Adrenal gland (tissue), 9 donors: ENCODE measurements at regions not wholly inside any gene's neighbourhood (a gene's known extent, or its start where the extent isn't known, plus 50 kb on each side); places are given as distances from the start of the nearest gene placed in this dataset.

Source experiments
- DNase-seq, 7 donors: peaks; one replicate each; pipeline ENCODE4 v3.0.0-alpha.2; 2019 to 2020
- H3K27ac ChIP-seq, 5 donors: fragments of 200-600 bp; sonication (generic) in 4 of 5; 1 replicate in 3 of 5; 2 replicates in 2 of 5; pipeline versions ENCODE4 v1.5.1 to v1.8.0; 2016 to 2020; ENCODE audit warnings: mild to moderate bottlenecking in 1 of 5
- H3K27me3 ChIP-seq: fragments of 200-600 bp; 2 replicates; pipeline ENCODE4 v1.8.0; 2021
- H3K36me3 ChIP-seq, 2 donors: fragments of 200-600 bp; replicated peaks in 1 of 2; 1 replicate in 1 of 2; 2 replicates in 1 of 2; pipeline versions ENCODE4 v1.5.1 to v1.8.0; 2018 to 2022
- H3K4me1 ChIP-seq, 2 donors: fragments of 200-600 bp; replicated peaks in 1 of 2; 1 replicate in 1 of 2; 2 replicates in 1 of 2; pipeline versions ENCODE4 v1.5.1 to v1.8.0; 2018 to 2021
- H3K4me3 ChIP-seq, 4 donors: fragments of 200-600 bp; sonication (generic) in 3 of 4; one replicate each; pipeline ENCODE4 v1.5.1; 2016 to 2018
- H3K9me3 ChIP-seq, 3 donors: fragments of 200-600 bp; sonication (generic) in 1 of 3; replicated peaks in 1 of 3; 1 replicate in 2 of 3; 2 replicates in 1 of 3; pipeline versions ENCODE4 v1.5.1 to v1.8.0; 2016 to 2021
- CTCF ChIP-seq, 6 experiments: fragments of 450-650 bp in 4 of 6; fragments of 200-600 bp in 2 of 6; sonication (generic) in 1 of 6; IDR thresholded peaks; 1 replicate in 5 of 6; 2 replicates in 1 of 6; pipeline versions ENCODE4 v1.5.1 to v1.8.0; 2016 to 2021; ENCODE audit warnings: antibody characterized with exemption in 6 of 6, mild to moderate bottlenecking in 2 of 6, moderate library complexity in 1 of 6
- POLR2A ChIP-seq, 2 donors: fragments of 450-650 bp; IDR thresholded peaks; one replicate each; pipeline ENCODE4 v1.6.1; 2017; ENCODE audit warnings: antibody characterized with exemption in 2 of 2, mild to moderate bottlenecking in 2 of 2, moderate library complexity in 1 of 2
- WGBS, 4 donors: extraction: QIAGEN DNeasy Blood & Tissue Kit in 2 of 4; methylation state at CpG; one replicate each; pipeline versions ENCODE4 v1.1.5 to v1.1.7; 2013 to 2017; 5-methylcytosine and 5-hydroxymethylcytosine counted together
- intact Hi-C, 2 donors: fragments of 100-400 bp; cut with DNase I; formaldehyde crosslinking; loops; one replicate each; pipeline versions ENCODE4 v1.14.1 to v1.15.0; 2022 to 2023
- donor health status: healthy with polysubstance abuse.
- donor health status: Bipolar disorder and iron deficiency.
- donor health status: DM: yes; HTN: yes; CAD: no.
- donor health status: DM: no; HTN: no; CAD: no.
- donor health status: DM: no; HTN: no; CAD: no.

DNA sequence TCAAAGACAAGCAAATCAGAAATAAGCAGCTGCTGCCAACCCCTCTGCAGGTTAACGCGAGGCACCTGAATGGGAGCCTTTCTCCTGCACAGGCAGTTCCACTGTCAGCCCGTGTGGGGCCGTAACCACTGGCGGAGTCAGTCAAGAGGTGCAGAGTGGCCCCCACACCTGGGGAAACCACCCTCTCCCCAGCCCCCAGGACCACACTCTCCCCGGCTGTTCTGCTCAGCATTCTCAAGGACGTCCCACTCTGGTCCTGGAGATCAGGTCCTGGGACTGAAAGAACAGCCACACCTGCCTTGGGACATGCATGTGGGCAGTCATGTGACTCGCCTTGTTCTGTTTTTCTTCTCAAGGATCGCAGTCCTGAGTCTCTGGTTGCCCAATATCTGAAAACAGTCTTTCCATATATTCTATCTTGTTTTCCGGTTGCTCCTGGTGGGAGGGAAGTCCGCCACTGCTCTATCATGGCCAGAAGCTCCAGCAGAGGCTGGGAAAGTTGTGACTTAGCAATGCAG, 252.5 kb downstream of the PTPRU start:
- WGBS, 4 donors = 76 to 82% (median 78%) methylated on average over 10 to 11 of the region's 11 CpGs
- Histone ChIP-seq H3K36me3 (no peaks in the 10 kb centered on the region), H3K4me1 (no peaks in the 10 kb centered on the region), H3K4me3 (no peak overlapping the region), H3K9me3 (no peaks in the 10 kb centered on the region), H3K27ac (no peak overlapping the region), H3K27me3 (no peaks in the 10 kb centered on the region)
- TF ChIP-seq POLR2A (IDR thresholded peaks at IDR 0.05) = no peak
- TF ChIP-seq CTCF (IDR thresholded peaks at IDR 0.05) = no peak
- intact Hi-C loops = no loop called here
- no peak for DNase-seq

DNA sequence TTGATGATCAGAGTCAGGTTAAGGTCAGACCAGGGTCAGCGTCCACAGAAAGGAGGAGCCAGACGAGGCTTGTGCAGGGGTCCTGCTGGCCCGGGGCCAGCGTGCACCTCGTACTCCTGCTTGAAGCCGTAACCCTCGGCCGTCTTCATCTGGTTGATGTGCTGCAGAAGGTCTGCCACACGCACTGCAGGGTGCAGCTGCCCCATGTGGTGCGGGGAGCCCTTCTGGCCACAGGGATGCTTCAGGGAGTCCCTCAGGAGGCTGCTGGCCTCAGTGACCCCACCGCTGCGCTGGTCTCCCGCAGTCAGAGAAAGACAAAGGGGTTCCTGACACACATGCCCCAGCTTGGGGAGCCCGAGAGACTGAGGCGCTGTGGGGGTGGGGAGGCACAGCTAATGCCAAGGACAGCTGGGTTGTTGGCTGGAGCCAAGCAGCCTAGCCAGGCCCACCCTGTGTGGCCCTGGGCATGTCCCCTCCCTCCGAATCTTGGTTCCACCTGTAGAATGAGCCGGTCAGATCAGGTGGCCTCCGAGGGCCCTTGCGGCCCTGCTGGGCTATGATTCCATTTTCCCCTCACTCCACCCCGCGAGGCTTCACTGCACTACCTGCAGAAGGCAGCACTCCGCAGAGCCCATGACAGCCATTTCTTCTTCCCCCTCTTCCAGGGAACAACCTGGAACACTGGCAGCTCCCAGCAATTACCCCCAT, 251.9 kb downstream of the PTPRU start:
- Histone ChIP-seq H3K36me3 (no peaks in the 10 kb centered on the region), H3K9me3 (no peaks in the 10 kb centered on the region), H3K4me1 (no peaks in the 10 kb centered on the region), H3K27ac (no peak overlapping the region), H3K27me3 (no peaks in the 10 kb centered on the region), H3K4me3 (no peak overlapping the region)
- no peak for DNase-seq
- no peak for TF ChIP-seq POLR2A (IDR thresholded peaks at IDR 0.05)
- no peak for TF ChIP-seq CTCF (IDR thresholded peaks at IDR 0.05)
- intact Hi-C loops = no loop called here
- 82 to 87% (median 83%) methylated on average over 19 to 22 of the region's 22 CpGs for WGBS, 4 donors

- intact Hi-C loops = no loop called here
- no peaks in the 10 kb centered on the region for H3K36me3 ChIP-seq
- WGBS, 4 donors = 84 to 90% (median 88%) methylated on average over 6 of the region's 6 CpGs
- no peaks in the 10 kb centered on the region for H3K9me3 ChIP-seq
- H3K27ac ChIP-seq = no peak overlapping the region
- no peak for DNase-seq
- H3K27me3 ChIP-seq = no peaks in the 10 kb centered on the region
- no peaks in the 10 kb centered on the region for H3K4me1 ChIP-seq
- H3K4me3 ChIP-seq = no peak overlapping the region
- TF ChIP-seq POLR2A (IDR thresholded peaks at IDR 0.05) (no peak), CTCF (IDR thresholded peaks at IDR 0.05) (no peak)
Measured at GRCh38 chr1:29487291-29487690, 251.0 kb downstream of the PTPRU start.

DNA sequence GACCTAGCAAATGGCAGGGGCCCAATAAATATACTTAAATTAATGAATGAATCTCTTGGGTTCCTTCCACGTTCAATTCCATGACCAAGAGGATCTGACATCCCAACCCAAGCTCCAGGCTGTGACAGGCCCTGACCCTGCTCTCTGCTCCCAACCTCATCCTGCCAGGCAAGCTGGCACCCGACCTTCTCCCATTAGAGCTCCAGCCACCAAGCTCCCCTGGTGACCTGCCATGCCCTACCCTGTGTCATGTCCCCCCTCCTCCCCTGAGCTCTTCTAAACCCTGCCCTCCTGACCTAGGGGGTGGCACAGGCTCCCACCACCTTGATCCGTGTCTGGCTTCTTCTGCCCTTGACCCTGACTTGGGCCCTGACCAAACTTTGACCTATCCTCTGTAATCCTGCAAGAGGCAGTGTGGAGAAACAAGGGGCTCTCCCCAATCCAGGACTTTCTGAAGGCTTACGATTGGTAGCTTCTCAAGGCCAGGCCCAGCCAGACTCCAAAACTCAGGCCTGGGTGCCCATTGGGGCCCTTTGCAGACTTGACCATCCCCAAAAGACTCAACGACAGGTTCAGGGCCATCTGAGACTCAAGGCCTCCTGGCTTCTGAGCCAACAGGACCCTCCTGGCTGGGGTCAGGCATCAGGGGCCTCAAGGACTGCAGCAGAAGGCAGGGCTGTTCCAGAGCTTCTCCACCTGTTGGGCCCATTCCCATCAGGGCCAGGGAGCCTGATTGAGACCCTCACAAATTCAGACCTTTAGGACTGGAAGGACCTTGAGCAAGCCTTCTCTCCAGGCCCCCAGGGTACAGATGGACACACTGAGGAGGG, 249.0 kb downstream of the PTPRU start:
- 76 to 85% (median 82%) methylated on average over 4 to 5 of the region's 5 CpGs for WGBS, 4 donors
- H3K27ac ChIP-seq = no peak overlapping the region
- H3K36me3 ChIP-seq = no peaks in the 10 kb centered on the region
- no peak for TF ChIP-seq CTCF (IDR thresholded peaks at IDR 0.05)
- TF ChIP-seq POLR2A (IDR thresholded peaks at IDR 0.05) = no peak
- no peaks in the 10 kb centered on the region for H3K4me1 ChIP-seq
- no peak overlapping the region for H3K4me3 ChIP-seq
- no peaks in the 10 kb centered on the region for H3K9me3 ChIP-seq
- intact Hi-C loops = no loop called here
- no peaks in the 10 kb centered on the region for H3K27me3 ChIP-seq
- no peak for DNase-seq
